ENCODE measurements at regions not wholly inside any gene's neighbourhood (a gene's known extent, or its start where the extent isn't known, plus 50 kb on each side); places are given as distances from the start of the nearest gene placed in this dataset.

DNA sequence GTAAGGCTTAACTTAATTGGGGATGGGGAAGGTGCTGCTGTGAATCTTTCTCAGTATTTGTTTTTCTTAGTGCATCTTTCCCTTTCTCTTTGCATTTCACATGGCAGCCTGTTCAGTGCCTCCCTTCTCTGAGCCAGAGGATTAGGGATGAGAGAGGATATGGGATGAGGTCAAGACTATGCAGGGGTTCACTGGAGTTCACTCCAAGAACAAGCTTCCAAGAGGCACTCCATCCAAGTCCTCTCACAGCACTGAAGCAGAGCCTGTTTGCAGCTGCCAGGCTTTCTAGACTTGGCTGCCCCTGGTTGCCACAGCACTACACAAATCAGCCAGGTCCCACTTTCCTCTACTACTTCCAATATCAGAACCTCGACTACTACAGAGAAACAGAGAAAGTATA is 80.3 kb upstream of the GYPC start:
- TF ChIP-seq, protein P1, sequence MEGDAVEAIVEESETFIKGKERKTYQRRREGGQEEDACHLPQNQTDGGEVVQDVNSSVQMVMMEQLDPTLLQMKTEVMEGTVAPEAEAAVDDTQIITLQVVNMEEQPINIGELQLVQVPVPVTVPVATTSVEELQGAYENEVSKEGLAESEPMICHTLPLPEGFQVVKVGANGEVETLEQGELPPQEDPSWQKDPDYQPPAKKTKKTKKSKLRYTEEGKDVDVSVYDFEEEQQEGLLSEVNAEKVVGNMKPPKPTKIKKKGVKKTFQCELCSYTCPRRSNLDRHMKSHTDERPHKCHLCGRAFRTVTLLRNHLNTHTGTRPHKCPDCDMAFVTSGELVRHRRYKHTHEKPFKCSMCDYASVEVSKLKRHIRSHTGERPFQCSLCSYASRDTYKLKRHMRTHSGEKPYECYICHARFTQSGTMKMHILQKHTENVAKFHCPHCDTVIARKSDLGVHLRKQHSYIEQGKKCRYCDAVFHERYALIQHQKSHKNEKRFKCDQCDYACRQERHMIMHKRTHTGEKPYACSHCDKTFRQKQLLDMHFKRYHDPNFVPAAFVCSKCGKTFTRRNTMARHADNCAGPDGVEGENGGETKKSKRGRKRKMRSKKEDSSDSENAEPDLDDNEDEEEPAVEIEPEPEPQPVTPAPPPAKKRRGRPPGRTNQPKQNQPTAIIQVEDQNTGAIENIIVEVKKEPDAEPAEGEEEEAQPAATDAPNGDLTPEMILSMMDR (IDR thresholded peaks at IDR 0.05): no peak
- no peaks in the 10 kb centered on the region for H3K36me3 Mint-ChIP-seq (ENCODE audit: low read depth)
- peaks cover 3% of the 10 kb centered on the region for H3K27me3 Mint-ChIP-seq (ENCODE audit: low read depth, poor library complexity)
- DNase-seq: no peak
- H3K9me3 Mint-ChIP-seq: no peaks in the 10 kb centered on the region
- no peak overlapping the region for H3K4me3 Mint-ChIP-seq
- no peak overlapping the region for H3K27ac Mint-ChIP-seq
- H3K4me1 Mint-ChIP-seq: no peaks in the 10 kb centered on the region

DNA sequence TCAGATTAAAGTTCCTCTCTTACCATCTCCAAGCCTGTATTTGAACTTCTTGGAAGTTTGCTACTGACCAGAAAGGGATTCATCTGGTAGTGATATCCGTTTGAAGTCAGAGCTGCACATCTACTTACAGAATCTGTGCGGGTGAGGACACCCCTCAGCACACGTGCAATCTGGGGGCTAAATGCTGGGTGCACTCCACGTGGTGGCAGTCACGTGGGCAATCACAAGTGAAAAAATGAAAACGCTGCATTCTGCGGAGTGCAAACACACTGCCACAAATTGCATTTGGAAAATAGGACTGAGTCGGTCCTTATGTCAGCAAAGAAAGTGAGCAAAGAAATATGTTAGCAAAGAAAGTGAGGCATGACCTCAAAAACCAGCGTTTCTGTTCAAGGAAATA is 76.1 kb upstream of the GYPC start:
- TF ChIP-seq, protein P1 (IDR thresholded peaks at IDR 0.05): no peak
- Mint-ChIP-seq H3K36me3 (ENCODE audit: low read depth) (no peaks in the 10 kb centered on the region), H3K4me1 (no peaks in the 10 kb centered on the region), H3K27me3 (ENCODE audit: low read depth, poor library complexity) (peaks cover 8% of the 10 kb centered on the region), H3K4me3 (no peak overlapping the region), H3K9me3 (no peaks in the 10 kb centered on the region), H3K27ac (no peak overlapping the region)
- DNase-seq: no peak

DNA sequence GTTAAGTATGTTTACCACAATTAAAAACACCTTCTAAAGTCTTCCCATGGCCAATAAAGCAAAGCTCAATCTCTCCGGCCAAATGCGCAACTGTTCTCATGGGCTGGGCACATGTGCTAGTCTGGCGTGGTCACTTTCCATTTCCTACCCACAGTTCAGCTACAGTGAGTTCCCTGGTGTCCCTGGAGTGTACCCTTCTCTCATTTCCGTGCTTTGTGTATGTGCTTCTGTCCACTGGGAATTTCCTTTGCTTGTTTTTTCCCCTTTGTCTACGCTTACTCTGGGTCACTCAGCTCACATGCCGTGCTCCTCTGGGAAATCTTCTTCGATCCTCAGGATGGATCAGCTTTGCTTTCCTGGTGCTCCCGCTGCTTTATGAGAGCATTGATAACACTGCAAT is 69.6 kb upstream of the GYPC start:
- TF ChIP-seq, protein P1 (IDR thresholded peaks at IDR 0.05): no peak
- H3K9me3 Mint-ChIP-seq: no peaks in the 10 kb centered on the region
- H3K36me3 Mint-ChIP-seq (ENCODE audit: low read depth): no peaks in the 10 kb centered on the region
- peaks cover 16% of the 10 kb centered on the region for H3K27me3 Mint-ChIP-seq (ENCODE audit: low read depth, poor library complexity)
- no peak overlapping the region for H3K27ac Mint-ChIP-seq
- no peaks in the 10 kb centered on the region for H3K4me1 Mint-ChIP-seq
- H3K4me3 Mint-ChIP-seq: no peak overlapping the region
- DNase-seq: no peak

DNA sequence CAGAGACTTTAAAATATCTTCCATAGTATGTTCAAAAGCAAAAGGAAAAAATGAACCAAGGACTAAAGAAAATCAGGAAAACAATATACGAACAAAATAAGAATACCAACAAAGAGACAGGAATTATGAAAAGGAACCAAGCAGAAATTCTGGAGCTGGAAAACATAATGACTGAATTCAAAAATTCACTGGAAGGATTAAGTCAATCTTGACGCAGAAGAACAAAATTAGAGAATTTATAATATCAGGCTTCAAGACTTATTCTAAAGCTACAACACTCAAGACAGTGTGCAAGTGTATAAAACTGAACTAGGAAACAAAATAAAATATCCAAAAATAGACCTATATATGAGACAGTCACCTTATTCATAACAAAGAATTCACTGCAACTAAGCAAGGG is 56.9 kb upstream of the GYPC start:
- H3K36me3 Mint-ChIP-seq (ENCODE audit: low read depth): peaks cover 7% of the 10 kb centered on the region
- TF ChIP-seq, protein P1 (IDR thresholded peaks at IDR 0.05): no peak
- DNase-seq: no peak
- no peak overlapping the region for H3K4me3 Mint-ChIP-seq
- H3K9me3 Mint-ChIP-seq: peaks cover 42% of the 10 kb centered on the region
- no peaks in the 10 kb centered on the region for H3K4me1 Mint-ChIP-seq
- H3K27ac Mint-ChIP-seq: no peak overlapping the region
- H3K27me3 Mint-ChIP-seq (ENCODE audit: low read depth, poor library complexity): no peaks in the 10 kb centered on the region

DNA sequence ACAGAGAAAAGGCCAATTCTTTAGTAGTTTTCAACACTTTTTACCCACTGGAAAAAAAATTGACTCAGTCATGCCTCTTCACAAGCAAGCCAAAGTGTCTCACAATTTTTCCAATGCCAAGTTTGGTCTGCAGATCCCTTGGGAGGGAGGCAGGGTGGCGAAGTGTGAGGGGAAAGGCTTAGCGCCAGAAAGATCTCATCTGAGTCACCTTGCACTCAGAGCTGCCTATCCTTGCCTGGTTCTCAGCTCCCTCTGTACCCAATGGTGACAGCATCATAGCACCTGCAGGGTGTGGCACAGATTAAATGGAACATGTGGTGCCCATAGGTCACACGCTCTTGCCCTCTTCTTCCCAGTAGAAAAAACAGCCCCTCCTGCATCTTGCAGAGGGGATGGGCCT is 55.2 kb upstream of the GYPC start:
- H3K27ac Mint-ChIP-seq: no peak overlapping the region
- H3K4me3 Mint-ChIP-seq: no peak overlapping the region
- no peaks in the 10 kb centered on the region for H3K4me1 Mint-ChIP-seq
- TF ChIP-seq, protein P1 (IDR thresholded peaks at IDR 0.05): no peak
- peaks cover 59% of the 10 kb centered on the region for H3K9me3 Mint-ChIP-seq
- H3K27me3 Mint-ChIP-seq (ENCODE audit: low read depth, poor library complexity): peaks cover 4% of the 10 kb centered on the region
- DNase-seq: no peak
- H3K36me3 Mint-ChIP-seq (ENCODE audit: low read depth): peaks cover 7% of the 10 kb centered on the region

DNA sequence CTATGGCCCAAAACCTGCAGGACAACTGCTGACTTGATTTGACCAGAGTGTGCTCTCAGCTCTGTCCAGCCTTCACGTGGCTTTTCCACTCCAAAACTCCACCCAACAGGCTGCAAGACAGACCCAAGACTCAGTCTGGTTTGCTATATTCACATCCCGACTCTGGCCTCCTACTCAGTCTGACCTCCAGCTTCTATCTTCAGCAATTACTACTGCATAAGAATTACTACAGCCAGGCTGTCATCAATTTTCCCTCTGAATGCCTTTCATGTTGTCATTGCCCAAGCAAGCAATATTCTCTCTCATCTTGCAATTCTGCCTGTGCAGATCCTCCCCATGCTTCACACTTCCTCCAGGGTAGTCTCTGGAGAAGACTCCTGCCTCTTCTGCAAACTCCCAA is 53.6 kb upstream of the GYPC start:
- Mint-ChIP-seq H3K4me3 (no peak overlapping the region), H3K27me3 (ENCODE audit: low read depth, poor library complexity) (peaks cover 4% of the 10 kb centered on the region), H3K9me3 (peaks cover 75% of the 10 kb centered on the region), H3K27ac (no peak overlapping the region), H3K36me3 (ENCODE audit: low read depth) (peaks cover 11% of the 10 kb centered on the region), H3K4me1 (no peaks in the 10 kb centered on the region)
- TF ChIP-seq, protein P1 (IDR thresholded peaks at IDR 0.05): no peak
- no peak for DNase-seq

All from nephron progenitor cell (in vitro differentiated cells).